ENCODE measurements at regions not wholly inside any gene's neighbourhood (a gene's known extent, or its start where the extent isn't known, plus 50 kb on each side); places are given as distances from the start of the nearest gene placed in this dataset.

GRCh38 chr10:36087006-36088005, 445.2 kb upstream of the FZD8 start:
- DNase-seq = no peak

GRCh38 chr10:36075196-36075595, 433.1 kb upstream of the FZD8 start:
- no peak for DNase-seq

DNA sequence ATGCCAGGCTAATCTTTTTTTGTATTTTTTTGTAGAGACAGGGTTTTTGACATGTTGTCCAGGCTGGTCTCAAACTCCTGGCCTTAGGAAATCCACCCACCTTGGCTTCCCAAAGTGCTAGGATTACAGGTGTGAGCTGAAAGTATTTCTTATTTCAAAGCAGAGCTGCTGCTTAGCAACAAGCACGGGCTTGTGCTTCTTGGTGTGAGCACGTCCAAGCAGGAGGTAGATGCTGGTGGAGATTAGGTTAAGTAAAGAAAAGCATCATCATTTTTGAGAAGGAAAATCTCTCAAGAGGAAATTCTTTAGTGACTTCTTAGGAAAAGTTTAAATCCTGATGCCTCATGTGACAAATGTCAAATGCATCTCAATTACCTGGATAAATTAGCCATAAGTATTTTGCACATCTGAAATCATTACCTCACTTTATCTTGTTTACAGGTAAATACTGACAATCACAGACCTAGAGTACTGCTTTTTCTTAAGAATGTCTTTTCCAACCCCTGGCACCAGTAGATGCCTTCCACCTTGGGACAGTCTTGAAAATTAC, 431.8 kb upstream of the FZD8 start:
- DNase-seq = no peak

DNA sequence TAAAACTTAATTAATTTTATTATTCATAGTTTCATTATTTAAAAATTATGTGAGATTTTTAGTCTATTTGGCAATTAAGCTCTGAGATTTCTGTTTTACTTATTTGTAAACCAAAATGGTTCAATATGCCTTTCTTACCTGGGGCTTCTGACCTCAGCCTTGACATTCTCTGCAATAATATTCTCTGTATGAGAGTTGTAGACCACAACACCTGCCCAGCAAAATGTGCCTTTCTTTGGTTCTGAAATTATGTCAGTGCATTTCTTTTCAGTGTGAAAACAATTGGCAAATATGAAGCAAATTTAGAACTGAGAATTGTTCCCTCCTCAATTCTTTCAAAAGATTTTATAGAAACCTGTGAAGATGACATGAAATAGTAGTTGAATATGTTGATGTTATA, 426.4 kb upstream of the FZD8 start:
- no peak for DNase-seq

DNA sequence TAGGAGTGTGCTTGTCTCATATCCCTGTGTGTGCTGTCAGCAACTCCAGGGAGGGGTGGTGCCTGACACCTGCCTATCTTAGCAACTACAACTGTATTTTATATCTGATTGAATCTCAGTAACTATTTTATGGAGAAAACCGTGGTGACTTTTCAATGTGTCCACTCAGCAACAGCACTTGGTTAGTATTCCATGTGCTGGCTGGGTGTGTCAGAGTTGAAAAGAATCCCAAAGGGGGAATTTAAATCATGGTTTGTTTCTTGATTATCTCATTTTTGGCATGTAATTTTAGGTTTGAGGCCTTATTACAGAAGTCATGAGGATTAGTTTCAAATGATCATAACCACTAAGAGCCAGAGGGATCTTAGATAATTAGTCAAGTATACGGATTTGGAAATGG, 425.7 kb upstream of the FZD8 start:
- no peak for DNase-seq

DNA sequence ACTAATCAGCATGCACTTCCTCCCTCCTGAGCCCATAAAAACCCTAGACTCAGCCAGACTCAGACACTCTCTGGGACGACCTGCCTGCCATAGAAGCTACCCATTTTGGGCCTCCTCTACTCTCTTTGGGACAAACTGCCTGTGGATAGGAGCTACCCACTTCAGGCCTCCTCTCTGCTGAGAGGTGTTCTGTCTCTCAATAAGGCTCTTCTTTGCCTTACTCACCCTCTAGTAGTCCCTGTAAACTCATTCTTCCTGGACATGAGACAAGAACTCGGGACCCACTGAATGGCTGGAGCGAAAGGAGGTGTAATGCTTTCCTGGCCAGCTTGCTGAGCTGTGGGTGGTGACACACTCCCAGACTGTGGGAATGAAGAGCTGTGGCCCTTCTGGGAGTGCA, 424.8 kb upstream of the FZD8 start:
- DNase-seq = no peak

- no peak for DNase-seq
Observed at GRCh38 chr10:36066102-36066501, 424.0 kb upstream of the FZD8 start.

- DNase-seq = no peak
Observed at GRCh38 chr10:36063396-36063795, 421.3 kb upstream of the FZD8 start.

GRCh38 chr10:36057731-36058130, 415.6 kb upstream of the FZD8 start:
- no peak for DNase-seq

- no peak for DNase-seq
Observed at GRCh38 chr10:36057180-36057579, 415.1 kb upstream of the FZD8 start.

DNA sequence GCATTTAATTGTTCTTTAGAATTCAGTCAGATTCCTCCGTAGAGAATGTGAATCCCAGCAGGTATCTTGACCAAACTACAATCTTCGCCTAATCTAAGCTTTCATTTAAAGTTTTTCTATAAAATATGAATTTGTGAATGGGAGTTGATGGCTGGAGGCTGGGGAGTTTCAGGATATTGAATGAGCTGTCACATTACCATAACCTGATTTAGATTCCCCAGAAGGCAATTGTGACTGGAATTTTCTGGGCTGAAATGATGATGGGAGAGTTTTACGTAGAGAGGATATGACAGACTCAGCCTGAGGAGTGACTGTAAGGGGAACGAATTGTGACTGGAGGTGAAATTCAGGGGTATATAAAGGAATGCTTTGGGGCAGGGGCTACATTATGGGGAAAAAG, 411.7 kb upstream of the FZD8 start:
- DNase-seq = no peak

DNA sequence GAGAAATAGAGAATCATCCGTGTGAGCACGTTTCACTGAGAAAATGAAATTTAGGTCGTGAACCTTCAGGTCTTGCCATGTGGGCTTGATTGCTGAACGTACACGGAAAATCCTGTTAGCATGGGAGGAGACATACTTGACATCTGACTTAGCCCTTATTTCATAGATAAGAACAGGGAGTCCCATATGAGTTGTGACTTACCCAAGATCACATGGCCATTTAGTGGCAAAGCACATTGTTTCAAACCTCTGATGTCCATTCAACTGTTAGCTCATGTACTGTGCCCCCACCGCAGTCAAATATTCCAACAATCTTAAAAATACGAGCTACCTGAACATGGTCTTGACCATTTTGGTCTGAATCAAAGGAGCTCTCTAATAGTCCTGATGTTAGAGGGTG, 411.2 kb upstream of the FZD8 start:
- DNase-seq = no peak

DNA sequence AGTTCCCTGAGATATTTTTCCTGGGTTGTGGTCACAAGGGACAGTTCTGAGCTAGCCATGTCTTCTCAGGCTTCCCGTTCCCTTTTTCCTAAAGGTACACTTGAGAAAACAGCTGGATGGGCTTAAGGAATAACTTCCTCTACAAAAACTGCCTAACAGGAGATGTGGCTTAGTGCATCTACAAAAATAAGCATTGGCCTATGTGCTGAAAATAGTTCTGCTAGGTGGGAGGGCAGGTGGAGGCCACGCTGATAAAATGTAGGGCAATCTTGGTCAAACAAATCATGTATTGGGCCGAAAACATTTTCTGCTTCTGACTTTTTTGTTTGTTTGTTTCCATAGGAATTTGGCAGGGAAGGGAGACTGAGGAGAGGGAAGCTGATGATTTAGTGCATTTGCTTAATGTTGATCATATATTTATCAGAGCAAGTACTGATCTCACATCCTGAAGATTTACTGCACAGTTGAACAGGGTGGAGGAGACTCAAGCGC, 409.4 kb upstream of the FZD8 start:
- DNase-seq = no peak

- DNase-seq = no peak
Observed at GRCh38 chr10:36050763-36051499, 408.8 kb upstream of the FZD8 start.

DNA sequence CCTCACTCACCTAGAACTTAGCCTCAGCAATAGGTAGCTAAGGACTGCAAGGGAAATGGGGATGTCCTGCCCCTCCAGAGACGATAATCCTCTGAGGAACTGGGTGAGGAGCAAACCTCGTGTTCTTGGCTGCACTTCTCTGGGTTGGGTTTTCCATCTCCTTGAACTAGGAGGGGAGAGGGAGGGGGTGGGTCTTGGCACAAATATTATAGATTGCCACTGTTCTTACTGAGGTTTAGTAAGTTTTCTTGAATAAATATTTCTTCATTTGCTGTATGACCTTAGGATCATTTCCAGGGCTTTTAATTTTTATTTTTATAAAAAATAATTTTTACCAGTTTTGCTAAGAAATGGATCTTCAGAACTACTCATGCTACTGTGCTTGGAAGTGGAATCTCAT, 406.7 kb upstream of the FZD8 start:
- no peak for DNase-seq

DNA sequence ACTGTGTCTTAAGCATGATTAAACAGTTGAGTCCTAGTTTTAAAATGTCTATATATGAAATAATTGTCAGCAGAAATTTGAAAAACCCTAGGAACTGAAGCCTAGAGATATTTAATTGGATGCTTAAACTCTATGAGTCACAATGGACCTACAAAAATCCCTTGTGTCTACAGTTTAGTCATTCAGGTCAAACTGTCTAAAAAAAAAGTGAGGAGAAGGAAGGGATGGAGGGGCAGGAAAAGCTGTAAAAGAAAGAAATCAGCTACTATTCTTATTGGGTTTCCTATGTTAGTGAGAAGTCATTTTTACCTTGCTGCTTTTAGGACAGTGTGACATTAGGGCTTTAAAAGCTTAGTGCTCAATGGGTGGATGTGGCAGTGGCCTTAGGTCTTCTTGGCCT, 406.1 kb upstream of the FZD8 start:
- DNase-seq = no peak

DNA sequence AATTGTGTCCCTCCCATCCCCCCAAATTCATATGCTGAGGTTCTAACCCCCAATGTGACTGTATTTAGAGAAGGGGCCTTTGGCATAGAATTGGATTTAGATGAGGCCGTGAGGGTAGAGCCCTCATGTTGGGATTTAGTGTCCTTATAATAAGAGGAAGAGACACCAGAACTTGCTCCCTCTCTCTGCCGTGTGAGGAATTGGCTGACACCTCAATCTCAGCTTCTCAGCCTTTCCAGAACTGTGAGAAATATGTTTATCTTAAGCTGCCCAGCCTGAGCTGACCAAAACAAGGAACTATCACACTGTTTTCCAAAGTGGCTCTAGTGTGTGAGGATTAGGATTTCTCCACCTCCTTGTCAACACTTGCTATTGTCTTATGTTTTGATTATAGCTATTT, 400.0 kb upstream of the FZD8 start:
- DNase-seq = no peak

DNA sequence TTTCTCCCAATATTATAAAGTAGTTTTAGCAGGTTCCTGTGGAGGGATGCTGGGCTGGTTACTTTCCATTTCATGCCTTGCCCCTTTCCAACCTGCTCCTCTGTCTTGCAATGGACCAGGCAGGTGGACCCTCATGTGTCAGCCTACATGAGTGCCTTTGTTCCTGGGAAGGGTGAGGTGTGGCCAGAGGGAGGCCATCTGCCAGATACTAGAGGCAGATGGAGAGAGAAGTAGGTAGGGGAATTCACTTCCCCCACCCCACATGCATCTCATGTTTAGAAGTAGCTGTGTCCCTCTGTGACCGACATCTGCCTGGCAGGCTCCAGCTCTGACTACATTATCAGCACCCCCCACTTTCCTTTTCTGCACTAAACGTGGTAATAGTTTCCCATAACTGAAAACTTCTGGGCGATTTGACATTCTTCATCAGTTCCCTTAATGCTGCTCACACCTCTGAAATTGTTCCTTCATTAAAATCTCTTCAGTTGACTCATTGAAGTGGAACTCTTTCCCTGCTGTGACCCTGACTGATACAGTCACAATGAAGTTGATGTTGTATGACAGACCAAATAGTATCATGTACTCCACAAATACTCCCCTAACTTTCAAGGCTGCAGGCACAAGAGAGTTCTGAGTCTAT, 396.3 kb upstream of the FZD8 start:
- DNase-seq = peak; percentile 82

- no peak for DNase-seq
Observed at GRCh38 chr10:36036137-36036536, 394.0 kb upstream of the FZD8 start.

DNA sequence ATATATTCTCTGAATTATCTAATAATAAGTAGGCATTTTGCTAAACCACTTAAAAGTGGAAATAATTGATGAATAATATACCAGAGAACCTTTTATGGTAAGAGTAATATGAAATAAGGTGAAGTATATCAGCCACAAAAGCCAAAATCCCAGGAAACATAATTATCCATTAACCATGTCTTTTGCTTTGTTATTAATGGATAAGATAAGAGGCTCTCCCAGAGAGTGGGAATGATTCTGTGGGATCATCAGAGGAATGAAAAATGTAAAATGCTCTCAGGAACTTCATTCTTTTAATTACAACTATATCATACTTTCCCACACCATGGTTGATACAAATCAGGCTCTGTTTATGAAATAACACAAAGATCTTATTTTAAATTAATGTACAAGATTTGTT, 391.7 kb upstream of the FZD8 start:
- no peak for DNase-seq

DNA sequence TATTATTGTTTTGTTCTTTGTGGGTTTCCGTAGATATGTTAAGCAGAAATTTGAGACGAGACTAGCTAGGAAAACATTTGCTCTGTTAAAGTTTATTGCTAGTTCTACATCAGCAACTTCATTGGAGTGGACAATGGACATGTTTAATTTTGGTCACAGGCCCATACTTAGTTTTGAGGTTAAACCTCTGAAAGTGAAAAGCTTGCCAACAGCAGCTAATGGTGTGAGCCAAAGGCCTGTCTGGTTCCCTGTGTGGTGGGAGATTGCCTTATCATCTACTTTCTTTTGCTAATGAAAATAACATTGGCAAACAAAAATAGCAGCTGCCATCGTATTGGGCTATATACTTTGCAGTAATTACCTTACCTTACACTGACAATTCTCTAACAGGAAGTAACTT, 388.4 kb upstream of the FZD8 start:
- DNase-seq = no peak

GRCh38 chr10:36026656-36027390, 384.7 kb upstream of the FZD8 start:
- DNase-seq = no peak

DNA sequence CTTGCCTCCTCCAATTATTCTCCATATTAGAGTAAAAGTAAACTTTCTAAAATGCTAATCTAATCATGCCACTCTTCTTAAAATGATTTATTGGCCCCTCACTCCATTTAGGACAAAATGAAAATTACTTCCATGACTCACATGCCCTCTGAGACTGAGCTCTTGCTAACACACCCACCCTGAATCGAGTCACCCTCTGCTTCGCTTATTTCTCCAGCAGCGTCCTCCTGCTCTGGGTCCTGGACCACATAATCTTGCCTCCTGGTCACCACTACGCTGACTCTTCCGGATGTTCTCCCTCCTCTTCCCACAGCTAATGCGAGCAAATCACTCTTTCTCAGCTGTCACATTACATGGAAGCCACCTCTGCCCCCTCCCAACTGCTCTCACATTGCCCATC, 384.0 kb upstream of the FZD8 start:
- no peak for DNase-seq

Data from DMS 273 treated with DMSO at 0.1 percent for 48 hours (cell line).